Upper lobe of right lung (tissue), 1 donor: ENCODE measurements at regions not wholly inside any gene's neighbourhood (a gene's known extent, or its start where the extent isn't known, plus 50 kb on each side); places are given as distances from the start of the nearest gene placed in this dataset.
"Not testable (repeated sequence)": the region's sequence is repeated elsewhere in the genome, so short reads cannot be mapped to it uniquely, and the experiment has no call there.

Experiments used
- ATAC-seq: fragments of 200-7000 bp; cut with Tn5 transposase; one replicate; pipeline ENCODE4 v1.9.1; 2020; ENCODE audit warnings: mild to moderate bottlenecking, moderate library complexity
- DNase-seq: peaks from one replicate; pipeline ENCODE4 v3.0.0-alpha.2; 2020
- H3K27ac ChIP-seq: fragments of 200-600 bp; one replicate; pipeline ENCODE4 v1.8.0; 2022
- H3K27me3 ChIP-seq: fragments of 200-600 bp; one replicate; pipeline ENCODE4 v1.8.0; 2022; ENCODE audit warnings: mild to moderate bottlenecking
- H3K36me3 ChIP-seq: fragments of 200-600 bp; one replicate; pipeline ENCODE4 v1.8.0; 2022
- H3K4me1 ChIP-seq: fragments of 200-600 bp; one replicate; pipeline ENCODE4 v1.8.0; 2022
- H3K4me3 ChIP-seq: fragments of 200-600 bp; one replicate; pipeline ENCODE4 v1.8.0; 2022; ENCODE audit warnings: mild to moderate bottlenecking
- H3K9me3 ChIP-seq: fragments of 200-600 bp; one replicate; pipeline ENCODE4 v1.8.0; 2022
- intact Hi-C: fragments of 100-400 bp; cut with DNase I; formaldehyde crosslinking; loops from one replicate; pipeline ENCODE4 v1.11.0; 2022
- TF ChIP-seq, protein P1 (sequence below): fragments of 200-600 bp; IDR thresholded peaks from one replicate; pipeline ENCODE4 v1.8.0; 2022; ENCODE audit warnings: antibody characterized with exemption
- donor health status: DM: no; HTN: yes; CAD: no; lungs with severe emphysema.

DNA sequence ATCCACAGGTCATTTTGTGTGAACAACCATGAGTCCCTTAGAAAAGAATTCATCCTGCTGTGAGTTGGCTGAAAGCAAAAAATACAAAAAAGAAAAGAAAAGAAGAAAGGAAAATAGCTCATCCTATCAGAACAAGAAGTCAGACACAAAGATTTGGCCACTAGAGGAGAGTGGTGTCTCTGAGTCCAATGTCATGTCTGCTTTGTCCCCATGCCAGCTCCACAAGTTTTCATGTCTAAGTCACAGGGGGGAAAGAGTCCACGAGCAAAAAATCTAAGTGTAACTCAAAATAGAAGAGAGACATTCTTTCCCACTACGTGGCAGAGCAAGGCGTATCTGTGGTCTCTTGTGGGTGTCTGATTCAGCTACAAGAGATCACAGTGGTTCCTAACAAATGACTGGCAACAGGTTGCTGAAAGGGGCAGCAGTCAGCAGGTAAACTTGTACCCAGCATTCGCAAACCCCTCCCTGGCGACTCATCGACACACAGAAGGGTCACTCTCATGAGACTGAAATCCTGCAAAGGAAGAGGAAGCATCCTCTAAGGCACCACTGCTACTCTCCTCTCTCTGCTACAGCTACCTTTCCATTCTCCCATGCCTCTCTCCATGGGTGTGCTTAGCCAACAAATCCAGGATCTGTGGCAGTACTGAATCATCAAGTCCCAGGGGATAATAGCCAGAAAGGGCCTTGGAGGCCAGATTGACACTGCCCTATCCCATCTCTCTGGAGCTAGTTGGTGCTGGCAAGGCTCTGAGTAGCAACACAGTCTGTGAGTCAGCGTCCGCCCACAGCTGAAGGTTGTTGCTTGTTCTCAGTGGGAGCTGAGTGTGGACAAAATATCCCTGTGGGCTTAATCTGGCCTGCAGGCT, 123.0 kb upstream of the SLC39A10 start:
- Histone ChIP-seq H3K4me3 (no peak overlapping the region), H3K27ac (peak overlapping the region; percentile 60)

DNA sequence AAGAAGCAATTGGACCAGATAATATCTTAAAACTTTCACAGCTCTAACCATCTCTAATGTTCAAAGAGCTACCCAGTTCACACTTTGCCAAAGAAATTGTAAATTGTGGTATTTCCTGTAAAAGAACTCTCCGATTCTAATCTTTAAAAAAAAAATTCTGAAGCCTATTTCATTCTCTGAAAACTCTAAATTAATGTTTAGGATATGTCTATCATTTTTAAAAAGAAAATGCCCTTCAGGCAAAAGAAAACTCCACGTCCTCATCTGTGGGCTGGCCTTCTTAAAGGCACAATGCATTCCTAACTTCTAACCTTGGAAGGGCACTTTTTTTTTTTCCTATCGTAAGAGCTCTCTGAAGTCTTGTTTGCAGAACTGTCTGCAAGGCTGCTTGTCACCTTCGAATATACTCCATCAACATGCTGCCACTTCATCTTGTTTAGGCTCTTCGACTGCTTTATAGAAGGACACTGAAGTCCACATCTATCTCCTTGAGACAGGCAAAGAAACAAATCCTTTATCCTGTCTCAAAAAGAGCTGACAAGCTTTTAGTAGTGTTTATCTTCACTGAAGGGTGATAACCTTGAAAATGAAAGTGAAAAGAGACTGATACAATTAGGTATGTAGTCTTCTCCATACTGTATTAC, 124.3 kb upstream of the SLC39A10 start:
- peak overlapping the region; percentile 28 for H3K4me3 ChIP-seq
- TF ChIP-seq, protein P1, sequence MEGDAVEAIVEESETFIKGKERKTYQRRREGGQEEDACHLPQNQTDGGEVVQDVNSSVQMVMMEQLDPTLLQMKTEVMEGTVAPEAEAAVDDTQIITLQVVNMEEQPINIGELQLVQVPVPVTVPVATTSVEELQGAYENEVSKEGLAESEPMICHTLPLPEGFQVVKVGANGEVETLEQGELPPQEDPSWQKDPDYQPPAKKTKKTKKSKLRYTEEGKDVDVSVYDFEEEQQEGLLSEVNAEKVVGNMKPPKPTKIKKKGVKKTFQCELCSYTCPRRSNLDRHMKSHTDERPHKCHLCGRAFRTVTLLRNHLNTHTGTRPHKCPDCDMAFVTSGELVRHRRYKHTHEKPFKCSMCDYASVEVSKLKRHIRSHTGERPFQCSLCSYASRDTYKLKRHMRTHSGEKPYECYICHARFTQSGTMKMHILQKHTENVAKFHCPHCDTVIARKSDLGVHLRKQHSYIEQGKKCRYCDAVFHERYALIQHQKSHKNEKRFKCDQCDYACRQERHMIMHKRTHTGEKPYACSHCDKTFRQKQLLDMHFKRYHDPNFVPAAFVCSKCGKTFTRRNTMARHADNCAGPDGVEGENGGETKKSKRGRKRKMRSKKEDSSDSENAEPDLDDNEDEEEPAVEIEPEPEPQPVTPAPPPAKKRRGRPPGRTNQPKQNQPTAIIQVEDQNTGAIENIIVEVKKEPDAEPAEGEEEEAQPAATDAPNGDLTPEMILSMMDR: no peak
- no peaks in the 10 kb centered on the region for H3K27me3 ChIP-seq
- H3K36me3 ChIP-seq: no peaks in the 10 kb centered on the region
- H3K4me1 ChIP-seq: peaks cover 29% of the 10 kb centered on the region
- no peaks in the 10 kb centered on the region for H3K9me3 ChIP-seq
- ATAC-seq: peak; percentile 28
- intact Hi-C loops: no loop called here
- DNase-seq: no peak
- no peak overlapping the region for H3K27ac ChIP-seq

More for the DNA sequence above, 123.0 kb upstream of the SLC39A10 start:
- TF ChIP-seq, protein P1: no peak
- ATAC-seq (peak; percentile 83), DNase-seq (peak; percentile 75)
- Histone ChIP-seq H3K36me3 (no peaks in the 10 kb centered on the region), H3K4me1 (peaks cover 29% of the 10 kb centered on the region), H3K9me3 (no peaks in the 10 kb centered on the region), H3K27me3 (no peaks in the 10 kb centered on the region)
- intact Hi-C loops: no loop called here

DNA sequence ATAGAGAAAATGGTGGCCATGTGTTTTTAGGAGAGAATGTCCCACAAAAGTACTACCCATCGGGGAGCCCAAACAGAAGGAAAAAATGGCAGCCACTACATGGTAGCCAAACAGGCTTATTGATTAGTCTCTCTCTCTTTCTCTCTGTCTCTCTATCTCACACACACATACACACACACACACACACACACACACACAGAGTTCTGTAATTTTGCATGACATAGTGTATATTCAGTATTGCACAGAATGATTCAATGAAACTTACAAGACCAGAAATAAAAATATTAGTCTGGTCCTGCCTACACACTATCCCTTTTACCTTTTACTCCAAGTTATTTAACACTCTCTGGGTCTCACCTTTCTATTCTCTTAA, 124.8 kb upstream of the SLC39A10 start:
- TF ChIP-seq, protein P1: no peak

DNA sequence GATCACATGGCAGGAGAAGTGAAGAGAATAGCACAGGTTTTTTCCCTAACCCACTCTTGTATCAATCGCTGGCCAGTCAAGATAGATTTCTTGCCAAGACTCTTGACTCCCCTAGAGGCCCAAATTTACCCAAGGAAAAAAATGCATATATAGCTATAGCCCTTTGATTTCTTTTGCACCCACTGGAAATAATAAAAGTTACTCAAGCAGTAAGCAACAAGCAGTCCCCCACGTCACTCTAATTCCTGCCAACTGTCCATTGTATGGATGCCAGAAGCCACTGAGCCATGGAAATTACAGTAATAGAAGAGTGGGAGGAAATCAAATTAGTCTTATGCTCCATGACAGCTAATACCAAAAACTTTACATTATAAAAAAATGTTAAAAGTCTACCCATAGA, 125.3 kb upstream of the SLC39A10 start:
- ATAC-seq (no peak), DNase-seq (no peak)

More for the DNA sequence above, 124.8 kb upstream of the SLC39A10 start:
- no peaks in the 10 kb centered on the region for H3K27me3 ChIP-seq
- no peak overlapping the region for H3K27ac ChIP-seq
- ATAC-seq (no peak), DNase-seq (no peak)
- no peak overlapping the region for H3K4me3 ChIP-seq
- no peaks in the 10 kb centered on the region for H3K36me3 ChIP-seq
- intact Hi-C loops: no loop called here
- H3K9me3 ChIP-seq: no peaks in the 10 kb centered on the region
- peaks cover 25% of the 10 kb centered on the region for H3K4me1 ChIP-seq

DNA sequence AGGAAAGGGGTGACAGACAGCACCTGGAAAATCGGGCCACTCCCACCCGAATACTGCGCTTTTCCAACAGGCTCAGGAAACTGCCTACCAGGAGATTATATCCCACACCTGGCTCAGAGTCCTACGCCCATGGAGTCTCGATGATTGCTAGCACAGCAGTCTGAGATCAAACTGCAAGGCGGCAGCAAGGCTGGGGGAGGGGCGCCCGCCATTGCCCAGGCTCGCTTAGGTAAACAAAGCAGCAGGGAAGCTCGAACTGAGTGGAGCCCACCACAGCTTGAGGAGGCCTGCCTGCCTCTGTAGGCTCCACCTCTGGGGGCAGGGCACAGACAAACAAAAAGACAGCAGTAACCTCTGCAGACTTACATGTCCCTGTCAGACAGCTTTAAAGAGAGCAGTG, 133.8 kb upstream of the SLC39A10 start:
- intact Hi-C loops, H3K4me3 ChIP-seq, H3K36me3 ChIP-seq, H3K27ac ChIP-seq, ATAC-seq, H3K9me3 ChIP-seq, DNase-seq, H3K4me1 ChIP-seq, H3K27me3 ChIP-seq: not testable (repeated sequence)

More for the DNA sequence above, 125.3 kb upstream of the SLC39A10 start:
- H3K27me3 ChIP-seq: no peaks in the 10 kb centered on the region
- no peaks in the 10 kb centered on the region for H3K9me3 ChIP-seq
- intact Hi-C loops: no loop called here
- no peak overlapping the region for H3K4me3 ChIP-seq
- H3K27ac ChIP-seq: no peak overlapping the region
- no peaks in the 10 kb centered on the region for H3K36me3 ChIP-seq
- TF ChIP-seq, protein P1: no peak
- peaks cover 20% of the 10 kb centered on the region for H3K4me1 ChIP-seq

DNA sequence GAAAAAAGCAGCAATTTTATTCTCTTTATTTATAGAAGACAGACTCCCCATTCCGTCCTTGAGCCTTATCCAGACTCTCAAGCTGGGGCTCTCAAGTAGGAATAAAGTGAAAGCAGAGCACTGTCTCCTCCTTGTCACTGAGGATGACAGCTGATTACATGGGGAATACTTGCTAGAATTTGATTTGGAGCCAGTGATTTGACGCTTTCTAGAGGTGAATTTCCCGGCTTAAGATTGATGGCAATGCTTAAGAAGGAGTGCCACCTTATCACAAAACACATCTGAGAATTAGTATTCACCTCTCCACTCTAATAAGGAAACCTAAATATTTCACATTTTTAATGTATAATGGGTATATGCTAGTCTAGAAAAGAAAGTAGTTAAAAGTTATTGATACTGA, 135.4 kb upstream of the SLC39A10 start:
- no peak for DNase-seq
- Histone ChIP-seq H3K9me3 (no peaks in the 10 kb centered on the region), H3K27me3 (no peaks in the 10 kb centered on the region), H3K36me3 (no peaks in the 10 kb centered on the region), H3K4me3 (no peak overlapping the region), H3K27ac (no peak overlapping the region), H3K4me1 (no peaks in the 10 kb centered on the region)
- intact Hi-C loops: no loop called here
- ATAC-seq: no peak
- TF ChIP-seq, protein P1: no peak
